HCT116 (cell line): ENCODE measurements at regions not wholly inside any gene's neighbourhood (a gene's known extent, or its start where the extent isn't known, plus 50 kb on each side); places are given as distances from the start of the nearest gene placed in this dataset.

Source experiments
- ATAC-seq: fragments of 200-7000 bp; cut with Tn5 transposase; 2 replicates; pipeline ENCODE4 v1.9.1; 2020; ENCODE audit warnings: mild to moderate bottlenecking, moderate library complexity
- BruUV-seq: library from RNA; stranded (reverse); fragments of 400-500 nt; replicated peaks from 2 replicates; lab custom pipeline; 2021; lab: Mats Ljungman, UMichigan
- CTCF ChIA-PET: fragments of 300-600 bp; sonication (Branson Sonifier 250); formaldehyde crosslinking; loops from one replicate; lab custom pipeline; 2021; ENCODE audit warnings: antibody characterized with exemption; lab: Charles Lee
- POLR2A ChIA-PET: fragments of 300-600, 350-600 bp; sonication (Branson Sonifier 250); formaldehyde crosslinking; loops from one replicate; lab custom pipeline; 2021; ENCODE audit warnings: antibody characterized with exemption; lab: Charles Lee
- RAD21 ChIA-PET, 2 experiments: fragments of 300-600 bp; sonication (Branson Sonifier 250); formaldehyde crosslinking; loops; one replicate each; lab custom pipeline; 2023; ENCODE audit warnings: low total read pairs in 2 of 2; ENCODE audit not compliant: uncharacterized antibody in 2 of 2, unreplicated experiment in 2 of 2, low non-redundant PET in 1 of 2; lab: Charles Lee
- DNase-seq: peaks from one replicate; pipeline ENCODE4 v3.0.0-alpha.2; 2010; ENCODE audit warnings: low read depth, low spot score
- H2AFZ ChIP-seq: fragments of 200-600 bp; shearing (Covaris generic), sonication (generic); 2 replicates; pipeline ENCODE4 v1.6.1; 2017; ENCODE audit warnings: low read depth, mixed run types, mixed read lengths, antibody characterized with exemption, low read length; ENCODE audit not compliant: poor library complexity, severe bottlenecking
- H3K27ac ChIP-seq: 2 replicates; pipeline ENCODE4 v1.5.1; 2012; ENCODE audit warnings: low read depth, low read length
- H3K27me3 ChIP-seq: fragments of 200-600 bp; sonication (generic); 2 replicates; pipeline ENCODE4 v1.6.1; 2016; ENCODE audit warnings: mixed run types, low read length, mixed read lengths; ENCODE audit not compliant: insufficient read depth
- H3K36me3 ChIP-seq, 2 experiments: fragments of 200-500 bp in 1 of 2; fragments of 200-600 bp in 1 of 2; sonication (Bioruptor generic) in 1 of 2; sonication (generic) in 1 of 2; 2 replicates each; pipeline versions ENCODE4 v1.5.1 to v1.6.1; 2014 to 2016; ENCODE audit warnings: low read length in 2 of 2, inconsistent platforms in 1 of 2, mixed read lengths in 1 of 2, mixed run types in 1 of 2; ENCODE audit not compliant: insufficient read depth in 2 of 2, control insufficient read depth in 1 of 2
- H3K4me1 ChIP-seq, 2 experiments: fragments of 200-600 bp in 1 of 2; sonication (generic) in 1 of 2; 2 replicates each; pipeline versions ENCODE4 v1.5.1 to v1.6.1; 2012 to 2017; ENCODE audit warnings: low read length in 2 of 2, inconsistent platforms in 1 of 2, mild to moderate bottlenecking in 1 of 2, mixed read lengths in 1 of 2, mixed run types in 1 of 2, moderate library complexity in 1 of 2; ENCODE audit not compliant: insufficient read depth in 2 of 2, control insufficient read depth in 1 of 2
- H3K4me2 ChIP-seq: fragments of 200-600 bp; sonication (generic); 2 replicates; pipeline ENCODE4 v1.6.1; 2017; ENCODE audit warnings: mixed run types, low read length, mixed read lengths
- H3K4me3 ChIP-seq, 2 experiments: fragments of 200-600 bp in 1 of 2; sonication (generic) in 1 of 2; replicated peaks in 1 of 2; 2 replicates each; pipeline ENCODE4 v1.5.1; 2011 to 2016; ENCODE audit warnings: low read length in 2 of 2, control low read depth in 1 of 2, low read depth in 1 of 2, mild to moderate bottlenecking in 1 of 2, mixed read lengths in 1 of 2, mixed run types in 1 of 2
- H3K79me2 ChIP-seq: fragments of 200-600 bp; sonication (generic); 2 replicates; pipeline ENCODE4 v1.6.1; 2017; ENCODE audit warnings: mild to moderate bottlenecking, mixed run types, low read length, moderate library complexity, mixed read lengths; ENCODE audit not compliant: insufficient read depth
- H3K9ac ChIP-seq: fragments of 200-600 bp; sonication (generic); 2 replicates; pipeline ENCODE4 v1.6.1; 2016; ENCODE audit warnings: low read length, mixed read lengths
- H3K9me2 ChIP-seq: fragments of 200-600 bp; sonication (generic), shearing (Covaris generic); 2 replicates; pipeline ENCODE4 v1.6.1; 2017; ENCODE audit warnings: mixed run types, mild to moderate bottlenecking, moderate library complexity; ENCODE audit not compliant: insufficient read depth
- H3K9me3 ChIP-seq, 2 experiments: fragments of 200-500 bp in 1 of 2; fragments of 200-600 bp in 1 of 2; sonication (Bioruptor generic) in 1 of 2; sonication (generic) in 1 of 2; 2 replicates each; pipeline ENCODE4 v1.6.1; 2014 to 2017; ENCODE audit warnings: low read length in 2 of 2, mixed read lengths in 2 of 2, inconsistent platforms in 1 of 2, low read depth in 1 of 2, mild to moderate bottlenecking in 1 of 2, mixed run types in 1 of 2, moderate library complexity in 1 of 2; ENCODE audit not compliant: control insufficient read depth in 1 of 2, insufficient read depth in 1 of 2
- H4K20me1 ChIP-seq: fragments of 200-600 bp; sonication (generic), shearing (Covaris generic); 2 replicates; pipeline ENCODE4 v1.6.1; 2017; ENCODE audit warnings: mixed run types, mild to moderate bottlenecking, moderate library complexity; ENCODE audit not compliant: insufficient read depth
- ATF3 ChIP-seq: IDR thresholded peaks from 2 replicates; pipeline ENCODE4 v1.6.1; 2012
- CBX3 ChIP-seq: IDR thresholded peaks from 2 replicates; pipeline ENCODE4 v1.6.1; 2012; ENCODE audit warnings: low read depth
- CEBPB ChIP-seq: IDR thresholded peaks from 2 replicates; pipeline ENCODE4 v1.6.1; 2012; ENCODE audit warnings: low read depth
- CTCF ChIP-seq, 3 experiments: fragments of 200-600 bp in 1 of 3; sonication (generic) in 1 of 3; IDR thresholded peaks in 2 of 3; conservative IDR thresholded peaks in 1 of 3; 2 replicates each; pipeline ENCODE4 v1.5.1; 2012 to 2017; ENCODE audit warnings: low read depth in 2 of 3, low read length in 2 of 3, antibody characterized with exemption in 1 of 3, borderline replicate concordance in 1 of 3, control low read depth in 1 of 3, mild to moderate bottlenecking in 1 of 3, mixed read lengths in 1 of 3, mixed run types in 1 of 3, moderate library complexity in 1 of 3; ENCODE audit not compliant: insufficient read depth in 1 of 3
- EGR1 ChIP-seq: IDR thresholded peaks from 2 replicates; pipeline ENCODE4 v1.6.1; 2012; ENCODE audit warnings: low read depth
- EZH2 ChIP-seq: fragments of 200-600 bp; sonication (generic); IDR thresholded peaks from 2 replicates; pipeline ENCODE4 v1.6.1; 2017; ENCODE audit warnings: antibody characterized with exemption, mixed run types
- JUND ChIP-seq: IDR thresholded peaks from 2 replicates; pipeline ENCODE4 v1.6.1; 2012
- MAX ChIP-seq: IDR thresholded peaks from 2 replicates; pipeline ENCODE4 v1.6.1; 2012
- POLR2A ChIP-seq: IDR thresholded peaks from 2 replicates; pipeline ENCODE4 v1.7.0; 2011; ENCODE audit warnings: borderline replicate concordance; ENCODE audit not compliant: insufficient read depth, insufficient read length; ENCODE audit errors: extremely low read depth
- RAD21 ChIP-seq: IDR thresholded peaks from 2 replicates; pipeline ENCODE4 v1.6.1; 2012; ENCODE audit warnings: low read depth, mild to moderate bottlenecking
- REST ChIP-seq: IDR thresholded peaks from 2 replicates; pipeline ENCODE4 v1.6.1; 2012; ENCODE audit warnings: low read depth
- SIN3A ChIP-seq: IDR thresholded peaks from 2 replicates; pipeline ENCODE4 v1.6.1; 2012; ENCODE audit warnings: low read depth
- SP1 ChIP-seq: IDR thresholded peaks from 2 replicates; pipeline ENCODE4 v1.6.1; 2012; ENCODE audit warnings: low read depth
- SRF ChIP-seq: IDR thresholded peaks from 2 replicates; pipeline ENCODE4 v1.6.1; 2012; ENCODE audit warnings: low read depth
- TCF7L2 ChIP-seq: IDR thresholded peaks from 2 replicates; pipeline ENCODE4 v1.7.0; 2011; ENCODE audit warnings: borderline replicate concordance, inconsistent platforms; ENCODE audit not compliant: insufficient read depth, insufficient read length; ENCODE audit errors: extremely low read depth
- ZNF274 ChIP-seq: fragments of 200-500 bp; sonication (Bioruptor generic); IDR thresholded peaks from 2 replicates; pipeline ENCODE4 v1.6.1; 2014; ENCODE audit warnings: mild to moderate bottlenecking, low read depth, low read length, inconsistent platforms
- intact Hi-C: fragments of 100-400 bp; cut with micrococcal nuclease; formaldehyde crosslinking; loops from 2 replicates; pipeline ENCODE4 v1.10.0; 2022

- intact Hi-C loops, result no loop called here
- POLR2A ChIA-PET, result no interaction called here
These were observed 412.2 kb downstream of the UTRN start for GRCh38 chr6:144697369-144697760.

More at GRCh38 chr6:144697369-144697760, 412.2 kb downstream of the UTRN start:
- no peak for DNase-seq
- CTCF ChIA-PET, result no interaction called here
- Histone ChIP-seq H3K9me3 (no peaks in the 10 kb centered on the region), H3K79me2 (no peaks in the 10 kb centered on the region), H2AFZ (no peak overlapping the region), H3K36me3 (no peaks in the 10 kb centered on the region), H3K4me1 (no peaks in the 10 kb centered on the region), H3K27me3 (no peaks in the 10 kb centered on the region), H3K9ac (no peak overlapping the region), H3K4me2 (no peak overlapping the region), H3K27ac (no peak overlapping the region), H3K9me2 (no peaks in the 10 kb centered on the region), H3K4me3 (no peak overlapping the region), H4K20me1 (no peaks in the 10 kb centered on the region)
- no TSS peak for BruUV-seq
- TF ChIP-seq EZH2, result no peak
- TF ChIP-seq SRF, result no peak
- no peak for TF ChIP-seq CBX3
- no peak for TF ChIP-seq RAD21
- no peak for TF ChIP-seq JUND
- no peak for TF ChIP-seq MAX
- no peak for TF ChIP-seq POLR2A
- no peak for TF ChIP-seq SP1
- TF ChIP-seq CTCF (IDR thresholded peaks at IDR 0.05 in 2 of 3, conservative IDR thresholded peaks at IDR 0.05 in 1 of 3; ENCODE audit: borderline replicate concordance in 1 of 3, insufficient read depth in 1 of 3, low read depth in 2 of 3, low read length in 2 of 3), result no peak
- no peak for TF ChIP-seq TCF7L2
- TF ChIP-seq ATF3, result no peak
- TF ChIP-seq REST, result no peak
- TF ChIP-seq CEBPB, result no peak
- TF ChIP-seq SIN3A, result no peak
- no peak for TF ChIP-seq EGR1
- no peak for TF ChIP-seq ZNF274
- no peak for ATAC-seq
- RAD21 ChIA-PET, result no interaction called here
